ENCODE measurements at regions not wholly inside any gene's neighbourhood (a gene's known extent, or its start where the extent isn't known, plus 50 kb on each side); places are given as distances from the start of the nearest gene placed in this dataset.

- TF ChIP-seq CTCF (IDR thresholded peaks at IDR 0.05) (no peak), POLR2A (IDR thresholded peaks at IDR 0.05) (no peak)
These were observed 52.9 kb upstream of the FGGY start for GRCh38 chr1:59243978-59244377.

Measured in ovary (tissue), 3 donors.